HG03039 (cell line): ENCODE measurements at regions not wholly inside any gene's neighbourhood (a gene's known extent, or its start where the extent isn't known, plus 50 kb on each side); places are given as distances from the start of the nearest gene placed in this dataset.

ENCODE experiments used
- ATAC-seq: cut with Tn5 transposase; IDR thresholded peaks from one replicate; pipeline ENCODE4 v1.9.1; 2021; ENCODE audit warnings: mild to moderate bottlenecking, moderate library complexity; ENCODE audit not compliant: unreplicated experiment

DNA sequence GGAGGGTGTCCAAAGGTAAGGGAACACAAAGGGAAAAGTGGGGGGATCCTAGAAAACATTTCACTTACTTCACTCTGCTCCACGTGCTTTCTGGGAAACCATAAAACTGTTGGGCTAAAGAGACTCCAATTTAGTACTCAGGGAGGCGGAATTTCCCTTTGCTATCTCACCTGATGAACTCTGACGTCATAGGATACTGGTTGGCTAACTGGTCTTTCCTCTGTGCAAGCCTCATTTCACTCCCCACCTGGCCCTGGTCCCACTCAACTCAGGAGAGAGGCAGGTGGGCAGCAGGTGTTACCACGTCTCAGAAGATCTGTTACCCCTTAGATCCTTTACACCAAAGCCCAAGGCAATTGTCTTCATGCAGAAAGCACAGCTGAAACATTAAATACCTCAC, 51.8 kb upstream of the PMAIP1 start:
- no peak for ATAC-seq

DNA sequence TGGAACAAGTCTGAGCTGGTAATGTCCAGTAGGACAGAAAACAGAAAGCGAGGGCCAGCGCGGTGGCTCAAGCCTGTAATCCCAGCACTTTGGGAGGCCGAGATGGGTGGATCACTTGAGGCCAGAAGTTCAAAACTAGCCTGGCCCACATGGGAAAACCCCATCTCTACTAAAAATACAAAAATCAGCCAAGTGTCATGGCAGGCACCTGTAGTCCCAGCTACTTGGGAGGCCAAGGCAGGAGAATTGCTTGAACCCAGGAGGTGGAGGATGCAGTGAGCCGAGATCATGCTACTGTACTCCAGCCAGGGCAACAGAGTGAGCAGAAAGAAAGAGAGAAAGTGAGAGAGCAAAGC, 52.3 kb upstream of the PMAIP1 start:
- ATAC-seq: peak; percentile 19

DNA sequence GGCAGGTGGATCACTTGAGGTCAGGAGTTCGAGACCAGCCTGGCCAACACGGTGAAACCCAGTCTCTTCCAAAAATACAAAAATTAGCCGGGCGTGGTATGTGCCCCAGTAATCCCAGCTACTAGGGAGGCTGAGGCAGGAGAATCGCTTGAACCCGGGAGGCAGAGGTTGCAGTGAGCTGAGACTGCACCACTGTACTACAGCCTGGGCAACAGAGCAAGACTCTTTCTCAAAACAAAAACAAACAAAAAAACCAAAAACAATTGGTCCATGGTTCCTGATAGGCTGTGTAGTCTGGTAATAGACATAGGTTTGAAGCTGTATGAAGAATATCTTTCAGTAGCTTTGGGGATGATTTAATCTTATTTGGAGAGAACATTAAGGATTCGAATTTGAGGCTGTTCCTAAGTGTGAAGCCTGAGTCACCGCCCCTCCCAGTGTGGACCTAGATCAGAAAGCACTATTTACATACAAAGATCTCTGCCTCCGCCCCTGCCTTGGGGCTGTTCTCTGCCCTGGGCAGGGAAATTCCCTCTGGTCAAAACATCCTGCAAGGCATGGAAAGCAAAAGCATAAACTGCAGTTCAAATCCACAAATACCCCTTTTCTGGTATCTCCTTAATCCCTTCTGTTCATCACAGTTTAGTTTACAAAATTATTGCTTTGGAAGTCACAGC, 52.8 kb upstream of the PMAIP1 start:
- ATAC-seq: peak; percentile 97

DNA sequence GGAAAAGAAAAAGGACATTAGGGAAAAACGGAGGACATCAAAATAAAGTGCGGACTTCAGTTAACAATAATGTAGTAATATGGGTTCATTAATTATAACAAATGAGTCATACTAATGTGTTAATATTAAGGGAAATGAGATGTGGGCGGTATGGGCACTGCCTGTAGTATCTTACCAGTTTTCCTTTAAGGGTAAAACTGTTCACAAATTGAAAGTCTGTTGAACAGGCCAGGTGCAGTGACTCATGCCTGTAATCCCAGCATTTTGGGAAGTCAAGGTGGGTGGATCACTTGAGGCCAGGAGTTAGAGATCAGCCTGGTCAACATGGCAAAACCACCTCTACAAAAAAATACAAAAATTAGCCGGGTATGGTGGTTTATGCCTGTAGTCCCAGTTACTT, 56.8 kb upstream of the PMAIP1 start:
- ATAC-seq: no peak

DNA sequence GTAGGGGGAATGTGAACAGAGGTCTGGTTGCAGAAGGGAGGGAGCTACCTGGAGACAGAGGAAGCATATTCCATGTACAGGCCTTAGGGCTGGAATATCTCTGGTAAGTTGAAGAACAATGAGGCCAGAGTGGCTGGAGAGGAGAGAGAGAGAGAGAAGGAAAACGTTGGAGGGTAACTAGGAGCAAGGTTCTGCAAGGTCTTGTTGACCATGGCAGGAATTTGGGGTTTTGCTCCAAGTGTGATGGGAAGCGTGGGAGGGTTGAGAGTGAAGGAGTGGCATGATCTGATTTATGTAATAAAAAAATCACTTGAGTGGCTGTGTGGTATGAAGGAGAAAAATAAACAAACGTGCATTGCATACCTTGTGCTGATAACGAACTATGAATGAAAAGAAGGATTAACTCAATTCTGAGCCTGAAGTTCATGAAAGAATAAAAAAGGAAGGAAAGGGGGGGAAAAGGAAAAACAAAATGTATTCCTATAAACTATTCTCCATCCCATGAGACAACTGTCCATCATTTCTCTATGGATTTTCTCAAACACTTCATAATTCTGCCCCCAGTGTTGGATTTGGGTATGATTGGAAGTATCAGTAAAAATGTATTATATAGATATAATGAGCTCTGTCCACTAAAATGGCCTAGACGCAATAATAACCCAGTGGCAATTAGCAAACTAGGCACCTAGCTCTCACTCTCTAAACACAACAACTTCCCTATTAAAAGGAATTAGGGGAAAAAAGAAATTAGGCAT, 59.7 kb upstream of the PMAIP1 start:
- ATAC-seq: no peak

DNA sequence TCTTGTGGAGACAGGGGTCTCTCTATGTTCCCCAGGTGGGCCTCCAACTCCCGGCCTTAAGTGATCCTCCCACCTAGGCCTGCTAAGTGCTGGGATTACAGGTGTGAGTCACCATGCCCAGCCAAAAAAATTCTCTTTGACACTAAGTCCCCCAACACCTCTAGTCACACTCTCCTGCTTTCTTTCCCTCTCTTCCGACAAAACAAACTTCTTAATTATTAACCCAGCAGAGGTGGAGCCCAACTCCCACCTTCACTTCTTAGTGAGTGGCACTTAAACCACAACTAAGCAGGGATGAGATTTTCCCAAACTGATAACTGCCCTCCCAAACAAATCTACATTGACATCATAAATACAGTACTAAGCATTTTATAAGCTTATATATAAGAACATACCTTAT, 60.5 kb upstream of the PMAIP1 start:
- ATAC-seq: no peak

GRCh38 chr18:59837586-59837985, 62.2 kb upstream of the PMAIP1 start:
- ATAC-seq: no peak

- ATAC-seq: no peak
Measured at GRCh38 chr18:59835605-59836379, 64.0 kb upstream of the PMAIP1 start.

DNA sequence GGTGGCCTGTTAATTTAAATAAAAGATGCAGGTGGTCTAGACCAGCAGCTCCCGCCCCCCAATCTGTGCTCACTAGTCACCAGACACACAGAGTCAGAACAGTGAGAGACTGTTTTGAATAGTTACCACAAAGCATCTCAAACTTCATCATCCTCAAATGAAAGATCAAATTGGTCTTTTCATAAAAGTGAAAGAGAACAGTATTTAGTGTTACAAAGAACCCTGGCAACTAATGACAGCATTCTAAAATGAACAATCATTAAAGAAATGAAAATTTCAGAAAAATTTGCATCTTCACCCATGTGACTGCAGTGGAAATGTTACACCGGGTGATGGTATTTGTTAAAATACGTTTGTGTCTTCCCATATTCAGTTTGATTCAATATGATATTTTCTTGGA, 65.5 kb upstream of the PMAIP1 start:
- peak; percentile 38 for ATAC-seq

GRCh38 chr18:59833785-59834184, 66.0 kb upstream of the PMAIP1 start:
- peak; percentile 79 for ATAC-seq

DNA sequence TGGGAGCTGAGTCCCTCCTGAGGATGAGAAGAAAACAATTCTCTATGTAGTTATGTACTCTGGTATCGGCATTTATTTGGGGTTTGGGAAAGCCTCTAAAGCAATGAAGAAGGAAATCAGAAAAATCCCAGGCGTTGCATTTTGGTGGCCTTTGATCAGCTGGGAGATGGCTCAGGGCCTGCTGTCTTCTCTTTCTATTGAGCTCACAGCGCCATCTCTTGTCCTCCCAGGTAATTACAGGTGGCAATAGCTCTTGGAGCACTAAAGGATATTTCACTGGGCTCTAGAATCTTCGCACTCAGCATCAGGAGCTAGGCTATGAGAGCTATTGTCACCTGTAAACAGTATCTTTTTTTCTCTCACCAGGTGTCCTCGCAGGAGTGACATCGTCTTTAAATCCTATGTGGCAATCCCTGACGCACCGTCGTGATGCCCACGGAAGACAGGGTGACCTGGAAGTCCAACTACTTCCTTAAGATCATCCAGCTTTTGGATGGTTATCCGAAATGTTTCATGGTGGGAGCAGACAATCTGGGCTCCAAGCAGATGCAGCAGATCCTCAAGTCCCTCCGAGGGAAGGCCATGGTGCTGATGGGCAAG, 76.1 kb upstream of the PMAIP1 start:
- peak; percentile 64 for ATAC-seq

GRCh38 chr18:59822612-59823550, 76.9 kb upstream of the PMAIP1 start:
- ATAC-seq: no peak

DNA sequence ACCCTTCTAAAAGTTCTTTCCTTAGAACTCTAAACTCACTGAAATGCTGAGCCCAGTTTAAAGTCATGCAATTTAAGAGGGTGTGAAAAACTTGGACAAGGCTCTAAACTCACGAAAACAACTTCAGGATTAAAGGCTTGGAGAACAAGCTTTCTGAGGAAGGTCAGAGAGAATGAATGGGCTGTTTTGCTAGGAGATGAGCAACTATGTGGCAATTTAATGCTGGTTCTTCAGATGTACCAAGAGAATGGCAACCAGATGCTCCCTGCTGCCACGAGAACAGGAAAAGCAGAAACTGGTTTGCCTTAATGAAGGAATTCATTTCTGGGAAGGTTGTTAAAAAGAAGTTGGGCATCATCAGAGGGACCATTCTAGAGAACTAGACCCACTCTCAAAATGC, 77.8 kb upstream of the PMAIP1 start:
- no peak for ATAC-seq

DNA sequence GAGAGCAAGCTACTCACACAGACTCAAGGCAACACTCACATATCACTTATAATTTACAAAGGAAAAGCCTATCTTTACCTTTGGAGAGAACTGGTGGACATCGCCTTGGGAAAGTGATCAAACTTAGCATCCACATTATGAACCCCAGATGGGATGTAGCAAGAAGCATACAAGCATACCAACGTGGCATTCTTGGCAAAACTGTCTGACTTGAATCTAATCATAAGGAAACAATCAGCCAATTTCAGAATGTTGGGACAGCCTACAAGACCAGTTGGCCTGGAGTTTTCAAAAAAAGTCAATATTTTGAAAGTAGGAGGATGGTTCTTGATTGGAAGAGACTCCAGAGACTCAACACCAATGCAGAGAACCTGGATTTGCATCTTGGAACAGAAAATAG, 79.1 kb upstream of the PMAIP1 start:
- ATAC-seq: no peak

GRCh38 chr18:59818769-59819168, 81.0 kb upstream of the PMAIP1 start:
- ATAC-seq: no peak

GRCh38 chr18:59814891-59815290, 84.9 kb upstream of the PMAIP1 start:
- no peak for ATAC-seq

DNA sequence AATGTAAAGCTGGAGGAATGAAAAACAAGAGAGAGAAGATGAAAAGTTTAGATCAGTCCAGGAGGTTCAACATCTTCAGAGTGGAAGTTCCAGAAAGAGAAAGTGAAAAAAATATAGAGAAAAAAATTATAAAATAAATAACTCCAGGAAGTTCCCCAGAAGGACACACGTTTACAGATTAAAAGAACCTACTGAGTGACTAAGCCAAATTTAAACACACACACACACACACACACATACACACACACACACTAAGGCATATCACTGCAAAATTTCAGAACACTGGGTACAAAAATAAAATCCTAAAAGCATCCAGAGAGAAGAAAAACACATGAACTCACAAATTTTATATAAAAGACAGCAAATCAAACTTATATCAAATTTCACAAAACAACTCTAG, 85.9 kb upstream of the PMAIP1 start:
- ATAC-seq: no peak

GRCh38 chr18:59810735-59811520, 88.9 kb upstream of the PMAIP1 start:
- ATAC-seq: no peak

DNA sequence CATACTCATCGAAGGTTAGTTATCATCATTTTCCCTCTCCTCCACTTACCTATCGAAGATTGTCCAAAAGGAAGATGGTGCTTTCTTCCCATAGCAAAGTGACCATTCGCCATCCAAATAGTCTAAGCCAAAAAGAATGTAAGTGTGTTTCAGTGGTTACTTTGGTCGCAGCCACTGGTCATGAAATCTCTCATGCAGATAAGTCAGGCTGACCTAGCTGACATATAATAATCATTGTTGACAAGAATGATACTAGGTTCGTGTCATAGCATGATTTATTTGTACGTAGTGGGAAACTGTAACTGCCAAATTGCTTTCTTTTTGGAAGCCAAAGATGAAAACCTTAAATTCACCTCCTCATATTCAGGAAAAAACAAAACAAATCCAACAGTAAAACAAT, 89.6 kb upstream of the PMAIP1 start:
- no peak for ATAC-seq

DNA sequence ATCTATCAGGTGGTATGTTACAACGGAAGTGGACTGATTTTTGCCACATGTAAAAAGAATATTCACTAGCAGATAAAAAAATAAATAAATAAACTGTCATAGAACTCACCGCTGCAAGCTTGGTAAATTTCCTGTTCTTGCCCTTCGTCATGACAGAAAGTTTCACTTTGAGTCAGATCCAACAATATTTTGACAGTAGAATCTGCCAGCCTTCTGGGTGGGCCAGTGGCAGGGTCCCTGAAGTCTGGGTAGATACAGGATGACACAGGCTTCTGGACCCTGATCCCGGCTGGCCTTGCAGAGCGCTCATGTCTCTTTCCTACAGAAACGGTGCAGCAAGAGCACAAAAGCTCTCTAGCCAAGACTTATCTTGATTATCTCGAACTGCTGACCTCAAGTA, 97.8 kb upstream of the PMAIP1 start:
- ATAC-seq: no peak
